Upper lobe of left lung (tissue), 6 donors: ENCODE measurements at regions not wholly inside any gene's neighbourhood (a gene's known extent, or its start where the extent isn't known, plus 50 kb on each side); places are given as distances from the start of the nearest gene placed in this dataset.

Experiments
- ATAC-seq, 2 donors: fragments of 200-7000 bp; cut with Tn5 transposase; one replicate each; pipeline ENCODE4 v1.9.1; 2022; ENCODE audit warnings: mild to moderate bottlenecking in 2 of 2, moderate library complexity in 2 of 2; ENCODE audit not compliant: low FRiP score in 2 of 2
- DNase-seq, 2 donors: peaks; one replicate each; pipeline ENCODE4 v3.0.0-alpha.2; 2019 to 2020
- H3K27ac ChIP-seq, 4 donors: fragments of 200-600 bp; sonication (generic); one replicate each; pipeline ENCODE4 v1.5.1; 2016 to 2019
- H3K27me3 ChIP-seq, 4 donors: fragments of 200-600 bp; sonication (generic); one replicate each; pipeline ENCODE4 v1.5.1; 2017 to 2019
- H3K36me3 ChIP-seq, 4 donors: fragments of 200-600 bp; sonication (generic); one replicate each; pipeline ENCODE4 v1.5.1; 2016 to 2019
- H3K4me1 ChIP-seq, 4 donors: fragments of 200-600 bp; sonication (generic); one replicate each; pipeline ENCODE4 v1.5.1; 2018 to 2019
- H3K4me3 ChIP-seq, 4 donors: fragments of 200-600 bp; sonication (generic); one replicate each; pipeline ENCODE4 v1.5.1; 2017 to 2019; ENCODE audit warnings: mild to moderate bottlenecking in 2 of 4, moderate library complexity in 1 of 4
- H3K9me3 ChIP-seq, 4 donors: fragments of 200-600 bp; sonication (generic); one replicate each; pipeline ENCODE4 v1.5.1; 2018 to 2019
- EP300 ChIP-seq, 4 donors: sonication (generic); formaldehyde crosslinking; IDR thresholded peaks; one replicate each; pipeline ENCODE4 v1.5.1; 2017; ENCODE audit warnings: antibody characterized with exemption in 4 of 4, control low read depth in 2 of 4
- POLR2A ChIP-seq, 4 donors: fragments of 450-650 bp; IDR thresholded peaks; one replicate each; pipeline ENCODE4 v1.5.1; 2016 to 2017; ENCODE audit warnings: antibody characterized with exemption in 4 of 4, mild to moderate bottlenecking in 2 of 4
- POLR2AphosphoS5 ChIP-seq, 2 donors: sonication (generic); formaldehyde crosslinking; IDR thresholded peaks; one replicate each; pipeline ENCODE4 v1.5.1; 2017; ENCODE audit warnings: antibody characterized with exemption in 2 of 2
- WGBS, 2 donors: methylation state at CpG; one replicate each; pipeline ENCODE4 v1.1.5; 2017 to 2018; 5-methylcytosine and 5-hydroxymethylcytosine counted together
- TF ChIP-seq, protein P1 (sequence below), 6 experiments: fragments of 450-650 bp in 4 of 6; fragments of 200-600 bp in 2 of 6; sonication (generic) in 2 of 6; IDR thresholded peaks; one replicate each; pipeline ENCODE4 v1.5.1; 2016 to 2019; ENCODE audit warnings: antibody characterized with exemption in 6 of 6
- donor health status: DM: no; HTN: no; CAD: no; lungs with moderate emphysema.
- donor health status: DM: no; HTN: yes; CAD: no; lungs with severe emphysema.

DNA sequence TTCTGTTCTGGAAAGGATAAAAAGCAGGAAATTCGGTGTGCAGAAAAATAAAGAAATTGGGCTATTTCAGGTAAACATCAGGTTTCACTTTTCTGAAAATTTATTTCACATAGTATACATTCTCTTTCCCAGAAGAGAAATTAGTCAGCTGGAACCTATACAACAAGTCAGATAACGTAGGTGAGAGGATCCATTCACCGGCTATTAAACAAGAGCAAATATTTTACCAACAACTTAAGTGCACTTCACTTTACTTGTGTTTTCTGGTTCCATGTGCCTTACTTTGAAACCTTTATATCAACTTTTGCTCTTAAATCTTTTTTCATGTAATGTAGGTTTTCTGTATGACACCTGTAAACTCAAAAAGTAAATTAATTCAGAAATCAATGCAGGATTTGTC lies 839.7 kb downstream of the CDH11 start:
- TF ChIP-seq POLR2AphosphoS5 (IDR thresholded peaks at IDR 0.05), result no peak
- TF ChIP-seq, protein P1, sequence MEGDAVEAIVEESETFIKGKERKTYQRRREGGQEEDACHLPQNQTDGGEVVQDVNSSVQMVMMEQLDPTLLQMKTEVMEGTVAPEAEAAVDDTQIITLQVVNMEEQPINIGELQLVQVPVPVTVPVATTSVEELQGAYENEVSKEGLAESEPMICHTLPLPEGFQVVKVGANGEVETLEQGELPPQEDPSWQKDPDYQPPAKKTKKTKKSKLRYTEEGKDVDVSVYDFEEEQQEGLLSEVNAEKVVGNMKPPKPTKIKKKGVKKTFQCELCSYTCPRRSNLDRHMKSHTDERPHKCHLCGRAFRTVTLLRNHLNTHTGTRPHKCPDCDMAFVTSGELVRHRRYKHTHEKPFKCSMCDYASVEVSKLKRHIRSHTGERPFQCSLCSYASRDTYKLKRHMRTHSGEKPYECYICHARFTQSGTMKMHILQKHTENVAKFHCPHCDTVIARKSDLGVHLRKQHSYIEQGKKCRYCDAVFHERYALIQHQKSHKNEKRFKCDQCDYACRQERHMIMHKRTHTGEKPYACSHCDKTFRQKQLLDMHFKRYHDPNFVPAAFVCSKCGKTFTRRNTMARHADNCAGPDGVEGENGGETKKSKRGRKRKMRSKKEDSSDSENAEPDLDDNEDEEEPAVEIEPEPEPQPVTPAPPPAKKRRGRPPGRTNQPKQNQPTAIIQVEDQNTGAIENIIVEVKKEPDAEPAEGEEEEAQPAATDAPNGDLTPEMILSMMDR (IDR thresholded peaks at IDR 0.05), result no peak
- no peak for TF ChIP-seq EP300 (IDR thresholded peaks at IDR 0.05)
- no peak for TF ChIP-seq POLR2A (IDR thresholded peaks at IDR 0.05)
- no peak overlapping the region for H3K4me3 ChIP-seq
- no peaks in the 10 kb centered on the region for H3K36me3 ChIP-seq
- no peaks in the 10 kb centered on the region for H3K27me3 ChIP-seq
- no peak for DNase-seq
- peaks cover 0 to 4% (median 0%) of the 10 kb centered on the region in 4 donors for H3K4me1 ChIP-seq
- no peak overlapping the region for H3K27ac ChIP-seq
- WGBS, 2 donors, result 58 to 69% methylated on average over 3 of the region's 3 CpGs
- ATAC-seq, result no peak
- H3K9me3 ChIP-seq, result peaks cover 0 to 11% (median 0%) of the 10 kb centered on the region in 4 donors

DNA sequence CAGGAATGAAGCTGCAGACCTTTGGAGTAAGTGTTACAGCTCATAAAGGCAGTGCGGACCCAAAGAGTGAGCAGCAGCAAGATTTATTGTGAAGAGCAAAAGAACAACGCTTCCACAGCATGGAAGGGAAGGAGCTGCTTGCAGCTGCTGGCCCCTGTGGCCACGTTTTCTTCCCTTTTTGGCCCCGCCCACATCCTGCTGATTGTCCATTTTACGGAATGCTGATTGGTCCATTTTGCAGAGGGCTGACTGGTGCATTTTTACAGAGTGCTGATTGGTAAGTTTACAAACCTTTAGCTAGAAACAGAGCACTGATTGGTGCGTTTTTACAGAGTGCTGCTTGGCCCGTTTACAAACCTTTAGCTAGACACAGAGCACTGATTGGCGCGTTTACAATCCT lies 841.5 kb downstream of the CDH11 start:
- Histone ChIP-seq H3K27ac (no peak overlapping the region), H3K9me3 (peaks cover 0 to 11% (median 0%) of the 10 kb centered on the region in 4 donors), H3K27me3 (no peaks in the 10 kb centered on the region), H3K36me3 (no peaks in the 10 kb centered on the region), H3K4me3 (no peak overlapping the region), H3K4me1 (peaks cover 0 to 4% (median 0%) of the 10 kb centered on the region in 4 donors)
- TF ChIP-seq POLR2A (IDR thresholded peaks at IDR 0.05), result no peak
- ATAC-seq (no peak), DNase-seq (no peak)
- WGBS, 2 donors, result 79 to 85% methylated on average over 9 of the region's 9 CpGs

DNA sequence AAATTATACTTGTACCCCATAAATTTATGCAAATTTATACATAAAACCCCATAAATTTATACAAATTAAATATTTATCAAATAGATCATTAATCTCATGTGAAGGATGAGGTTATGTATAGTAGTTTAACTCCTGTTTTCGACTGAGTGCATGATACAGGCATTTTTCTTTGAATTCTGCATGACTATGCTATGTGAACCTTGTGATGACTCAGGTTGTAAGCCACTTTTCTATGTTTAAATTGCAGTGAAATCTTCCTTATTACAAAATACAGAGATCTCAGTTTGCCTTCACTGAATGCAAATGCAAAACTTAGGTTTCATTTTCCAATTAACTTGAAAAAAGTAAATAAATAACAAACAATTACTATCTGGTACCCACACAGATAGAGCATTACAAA lies 843.7 kb downstream of the CDH11 start:
- H3K4me1 ChIP-seq, result peaks cover 0 to 4% (median 0%) of the 10 kb centered on the region in 4 donors
- 63 to 66% methylated on average over 1 of the region's 1 CpG for WGBS, 2 donors
- H3K9me3 ChIP-seq, result peaks cover 0 to 6% (median 0%) of the 10 kb centered on the region in 4 donors
- no peaks in the 10 kb centered on the region for H3K36me3 ChIP-seq
- no peak for DNase-seq
- no peak overlapping the region for H3K27ac ChIP-seq
- no peaks in the 10 kb centered on the region for H3K27me3 ChIP-seq
- no peak for TF ChIP-seq POLR2A (IDR thresholded peaks at IDR 0.05)
- TF ChIP-seq, protein P1 (IDR thresholded peaks at IDR 0.05), result no peak
- no peak for TF ChIP-seq POLR2AphosphoS5 (IDR thresholded peaks at IDR 0.05)
- TF ChIP-seq EP300 (IDR thresholded peaks at IDR 0.05), result no peak
- no peak for ATAC-seq
- H3K4me3 ChIP-seq, result no peak overlapping the region

DNA sequence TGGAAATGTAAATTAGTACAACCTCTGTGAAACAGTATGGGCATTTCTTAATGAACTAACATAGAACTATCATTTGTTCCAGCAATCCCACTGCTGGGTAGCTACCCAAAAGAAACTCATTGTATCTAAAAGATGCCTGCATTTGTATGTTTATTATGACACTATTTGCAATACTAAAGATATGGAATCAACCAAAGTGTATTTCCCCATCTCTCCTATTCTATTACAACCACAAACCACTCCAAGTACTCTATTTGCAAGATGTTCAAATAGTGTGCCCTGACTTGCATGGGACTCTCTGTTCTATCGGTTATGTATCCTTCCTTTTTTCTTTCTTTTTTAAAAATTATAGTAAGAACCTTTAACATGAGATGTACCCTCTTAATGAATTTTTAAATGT lies 845.2 kb downstream of the CDH11 start:
- TF ChIP-seq POLR2A (IDR thresholded peaks at IDR 0.05), result no peak
- Histone ChIP-seq H3K4me1 (no peaks in the 10 kb centered on the region), H3K36me3 (no peaks in the 10 kb centered on the region), H3K27me3 (no peaks in the 10 kb centered on the region), H3K27ac (no peak overlapping the region), H3K4me3 (no peak overlapping the region), H3K9me3 (peaks cover 0 to 6% (median 0%) of the 10 kb centered on the region in 4 donors)
- 86 to 87% methylated on average over 1 of the region's 1 CpG for WGBS, 2 donors
- no peak for DNase-seq
- no peak for ATAC-seq

DNA sequence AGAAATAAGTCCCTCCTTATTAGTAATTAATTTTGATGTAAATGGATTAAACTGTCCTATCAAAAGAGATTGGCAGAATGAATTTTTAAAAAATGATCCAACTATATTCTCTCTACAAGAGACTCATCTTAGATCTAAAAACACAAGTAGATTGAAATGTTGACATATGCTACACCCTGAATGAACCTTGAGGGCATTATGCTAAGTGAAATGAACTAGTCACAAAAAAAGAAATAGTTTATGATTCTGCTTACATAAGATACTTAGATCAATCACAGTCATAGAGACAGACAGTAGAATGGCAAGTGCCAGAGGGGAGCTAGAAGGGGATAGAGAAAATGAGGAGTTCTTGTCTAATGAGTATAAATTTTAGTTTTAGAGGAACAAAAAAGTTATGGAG lies 849.8 kb downstream of the CDH11 start:
- TF ChIP-seq POLR2AphosphoS5 (IDR thresholded peaks at IDR 0.05) (no peak), EP300 (IDR thresholded peaks at IDR 0.05) (no peak), POLR2A (IDR thresholded peaks at IDR 0.05) (no peak)
- TF ChIP-seq, protein P1 (IDR thresholded peaks at IDR 0.05), result no peak
- no peak overlapping the region for H3K4me3 ChIP-seq
- ATAC-seq (no peak), DNase-seq (no peak)
- peaks cover 0 to 4% (median 0%) of the 10 kb centered on the region in 4 donors for H3K9me3 ChIP-seq
- no peaks in the 10 kb centered on the region for H3K36me3 ChIP-seq
- H3K27ac ChIP-seq, result no peak overlapping the region
- H3K4me1 ChIP-seq, result no peaks in the 10 kb centered on the region
- no peaks in the 10 kb centered on the region for H3K27me3 ChIP-seq

DNA sequence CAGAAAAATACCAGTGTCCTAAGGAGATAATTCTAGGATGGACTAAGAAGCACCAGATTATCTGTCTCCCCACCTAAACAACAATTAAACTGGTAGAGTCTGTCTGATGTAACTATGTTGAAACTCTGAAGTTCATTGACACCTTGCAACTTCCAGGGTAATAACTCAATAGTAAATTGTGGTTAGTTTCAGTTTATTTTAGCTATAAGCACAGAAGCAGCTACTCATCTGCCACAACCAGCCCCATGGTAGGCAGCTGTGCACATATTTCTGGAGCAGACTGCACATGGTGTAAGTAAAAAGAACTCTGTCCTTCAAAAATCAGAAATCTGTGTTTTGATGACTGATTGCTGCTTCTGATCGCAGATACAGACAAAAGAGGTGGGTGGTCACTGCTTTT lies 852.1 kb downstream of the CDH11 start:
- Histone ChIP-seq H3K27ac (no peak overlapping the region), H3K4me1 (no peaks in the 10 kb centered on the region), H3K27me3 (no peaks in the 10 kb centered on the region), H3K9me3 (peaks cover 0 to 4% (median 0%) of the 10 kb centered on the region in 4 donors), H3K4me3 (no peak overlapping the region), H3K36me3 (no peaks in the 10 kb centered on the region)
- TF ChIP-seq, protein P1 (IDR thresholded peaks at IDR 0.05), result no peak
- TF ChIP-seq POLR2AphosphoS5 (IDR thresholded peaks at IDR 0.05) (no peak), EP300 (IDR thresholded peaks at IDR 0.05) (no peak), POLR2A (IDR thresholded peaks at IDR 0.05) (no peak)
- DNase-seq, result no peak
- WGBS, 2 donors, result 75 to 81% methylated on average over 1 of the region's 1 CpG
- no peak for ATAC-seq
